ENCODE measurements at regions not wholly inside any gene's neighbourhood (a gene's known extent, or its start where the extent isn't known, plus 50 kb on each side); places are given as distances from the start of the nearest gene placed in this dataset.

DNA sequence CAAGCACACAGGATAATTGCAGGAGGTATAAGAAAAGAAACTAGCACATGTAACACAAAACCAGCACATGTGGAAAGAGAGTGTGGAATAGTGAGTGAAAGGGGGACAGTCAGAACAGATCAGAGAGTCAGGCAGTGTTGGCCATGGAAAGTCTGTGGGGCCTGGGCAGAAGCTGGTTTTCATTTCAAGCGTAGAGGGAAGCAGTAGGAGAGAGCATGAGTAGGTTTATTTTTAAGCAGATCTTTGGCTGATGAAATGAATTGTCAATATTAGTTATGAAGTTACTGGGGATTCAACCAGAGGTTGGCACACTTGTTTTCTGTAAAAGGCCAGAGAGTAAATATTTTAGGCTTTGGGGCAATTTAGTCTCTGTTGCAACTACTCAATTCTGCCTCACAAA, 283.1 kb downstream of the SMARCA2 start:
- TF ChIP-seq NANOG (IDR thresholded peaks at IDR 0.05; ENCODE audit: borderline replicate concordance) (no peak), ZNF331 (CRISPR knock-in tag; IDR thresholded peaks at IDR 0.05; ENCODE audit: low read depth) (no peak), STAT1 (IDR thresholded peaks at IDR 0.05; ENCODE audit: unreplicated experiment) (no peak)
- H3K4me3 ChIP-seq: no peak overlapping the region
- ATAC-seq: no peak
- no peaks in the 10 kb centered on the region for H3K79me2 ChIP-seq (replicated peaks; ENCODE audit: insufficient read depth)
- DNase-seq (ENCODE audit: low spot score): no peak
- no peak overlapping the region for H3K27ac ChIP-seq (ENCODE audit: low read depth)
- H3K4me2 ChIP-seq: no peak overlapping the region
- Mint-ChIP-seq H3K27me3 (ENCODE audit: insufficient read depth, low read depth, poor library complexity) (peaks cover 3% of the 10 kb centered on the region), H3K9me3 (peaks cover 15% of the 10 kb centered on the region), H3K4me3 (no peak overlapping the region), H3K27ac (no peak overlapping the region), H3K4me1 (peaks cover 7% of the 10 kb centered on the region), H3K36me3 (ENCODE audit: low read depth) (peaks cover 13% of the 10 kb centered on the region)
- H3K27me3 ChIP-seq (ENCODE audit: insufficient read depth): no peaks in the 10 kb centered on the region
- no peaks in the 10 kb centered on the region for H3K36me3 ChIP-seq (ENCODE audit: insufficient read depth)
- H3F3A ChIP-seq (replicated peaks; ENCODE audit: low read depth): no peaks in the 10 kb centered on the region
- H3K9me2 ChIP-seq (ENCODE audit: insufficient read depth): peaks cover 43% of the 10 kb centered on the region
- peaks cover 12% of the 10 kb centered on the region for H3K4me1 ChIP-seq (ENCODE audit: insufficient read depth)
- no peak overlapping the region for H2AFZ ChIP-seq
- no peaks in the 10 kb centered on the region for H4K20me1 ChIP-seq (replicated peaks; ENCODE audit: insufficient read depth)

DNA sequence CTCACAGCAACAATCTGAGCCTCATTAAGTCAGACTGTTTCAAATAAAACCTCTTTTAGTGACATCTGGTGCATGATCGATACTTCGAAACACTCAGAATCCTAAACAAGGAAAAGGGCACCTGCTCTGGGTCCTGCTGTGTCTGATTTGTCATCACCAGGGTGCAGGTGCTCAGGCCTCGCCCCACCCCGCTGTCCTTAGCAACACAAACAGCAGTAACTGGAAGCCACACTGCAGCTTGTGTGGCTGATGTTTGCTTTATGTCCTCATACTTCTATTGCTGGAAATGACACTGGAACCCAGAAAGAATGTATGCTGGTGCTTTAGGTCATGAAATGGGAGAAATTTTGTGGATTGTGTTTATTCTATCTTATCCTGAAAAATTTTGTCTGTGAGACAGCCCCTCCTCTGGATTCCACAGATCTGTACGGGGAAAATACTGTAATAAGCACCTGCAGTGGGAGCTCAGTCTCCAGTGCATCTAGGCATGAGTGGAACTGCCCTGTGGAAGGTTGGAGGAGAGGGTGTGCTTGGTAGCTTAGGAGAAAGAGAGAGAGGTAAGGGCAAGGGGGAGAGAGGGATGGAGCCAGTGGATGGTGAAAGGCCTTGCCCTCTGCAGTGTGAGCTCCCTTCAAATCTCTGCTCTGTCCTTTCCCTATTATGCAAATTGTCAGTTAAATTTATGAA, 284.2 kb downstream of the SMARCA2 start:
- no peak overlapping the region for H3K4me2 ChIP-seq
- no peak overlapping the region for H3K27ac Mint-ChIP-seq
- ATAC-seq: no peak
- TF ChIP-seq POLR2AphosphoS5 (IDR thresholded peaks at IDR 0.05; ENCODE audit: low read depth): no peak
- TF ChIP-seq, protein P1, sequence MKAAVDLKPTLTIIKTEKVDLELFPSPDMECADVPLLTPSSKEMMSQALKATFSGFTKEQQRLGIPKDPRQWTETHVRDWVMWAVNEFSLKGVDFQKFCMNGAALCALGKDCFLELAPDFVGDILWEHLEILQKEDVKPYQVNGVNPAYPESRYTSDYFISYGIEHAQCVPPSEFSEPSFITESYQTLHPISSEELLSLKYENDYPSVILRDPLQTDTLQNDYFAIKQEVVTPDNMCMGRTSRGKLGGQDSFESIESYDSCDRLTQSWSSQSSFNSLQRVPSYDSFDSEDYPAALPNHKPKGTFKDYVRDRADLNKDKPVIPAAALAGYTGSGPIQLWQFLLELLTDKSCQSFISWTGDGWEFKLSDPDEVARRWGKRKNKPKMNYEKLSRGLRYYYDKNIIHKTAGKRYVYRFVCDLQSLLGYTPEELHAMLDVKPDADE (IDR thresholded peaks at IDR 0.05): no peak
- TF ChIP-seq STAT1 (IDR thresholded peaks at IDR 0.05; ENCODE audit: unreplicated experiment): no peak
- TF ChIP-seq EZH2phosphoT487 (IDR thresholded peaks at IDR 0.05; ENCODE audit: unreplicated experiment): no peak
- TF ChIP-seq CREB1 (CRISPR knock-in tag; IDR thresholded peaks at IDR 0.05; ENCODE audit: low read depth): no peak
- TF ChIP-seq NANOG (IDR thresholded peaks at IDR 0.05; ENCODE audit: borderline replicate concordance): no peak
- TF ChIP-seq, protein P2, sequence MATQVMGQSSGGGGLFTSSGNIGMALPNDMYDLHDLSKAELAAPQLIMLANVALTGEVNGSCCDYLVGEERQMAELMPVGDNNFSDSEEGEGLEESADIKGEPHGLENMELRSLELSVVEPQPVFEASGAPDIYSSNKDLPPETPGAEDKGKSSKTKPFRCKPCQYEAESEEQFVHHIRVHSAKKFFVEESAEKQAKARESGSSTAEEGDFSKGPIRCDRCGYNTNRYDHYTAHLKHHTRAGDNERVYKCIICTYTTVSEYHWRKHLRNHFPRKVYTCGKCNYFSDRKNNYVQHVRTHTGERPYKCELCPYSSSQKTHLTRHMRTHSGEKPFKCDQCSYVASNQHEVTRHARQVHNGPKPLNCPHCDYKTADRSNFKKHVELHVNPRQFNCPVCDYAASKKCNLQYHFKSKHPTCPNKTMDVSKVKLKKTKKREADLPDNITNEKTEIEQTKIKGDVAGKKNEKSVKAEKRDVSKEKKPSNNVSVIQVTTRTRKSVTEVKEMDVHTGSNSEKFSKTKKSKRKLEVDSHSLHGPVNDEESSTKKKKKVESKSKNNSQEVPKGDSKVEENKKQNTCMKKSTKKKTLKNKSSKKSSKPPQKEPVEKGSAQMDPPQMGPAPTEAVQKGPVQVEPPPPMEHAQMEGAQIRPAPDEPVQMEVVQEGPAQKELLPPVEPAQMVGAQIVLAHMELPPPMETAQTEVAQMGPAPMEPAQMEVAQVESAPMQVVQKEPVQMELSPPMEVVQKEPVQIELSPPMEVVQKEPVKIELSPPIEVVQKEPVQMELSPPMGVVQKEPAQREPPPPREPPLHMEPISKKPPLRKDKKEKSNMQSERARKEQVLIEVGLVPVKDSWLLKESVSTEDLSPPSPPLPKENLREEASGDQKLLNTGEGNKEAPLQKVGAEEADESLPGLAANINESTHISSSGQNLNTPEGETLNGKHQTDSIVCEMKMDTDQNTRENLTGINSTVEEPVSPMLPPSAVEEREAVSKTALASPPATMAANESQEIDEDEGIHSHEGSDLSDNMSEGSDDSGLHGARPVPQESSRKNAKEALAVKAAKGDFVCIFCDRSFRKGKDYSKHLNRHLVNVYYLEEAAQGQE (IDR thresholded peaks at IDR 0.05; ENCODE audit: unreplicated experiment): no peak
- no peak for TF ChIP-seq ZNF331 (CRISPR knock-in tag; IDR thresholded peaks at IDR 0.05; ENCODE audit: low read depth)
- no peak for TF ChIP-seq JUNB (IDR thresholded peaks at IDR 0.05; ENCODE audit: unreplicated experiment)
- TF ChIP-seq, protein P3, sequence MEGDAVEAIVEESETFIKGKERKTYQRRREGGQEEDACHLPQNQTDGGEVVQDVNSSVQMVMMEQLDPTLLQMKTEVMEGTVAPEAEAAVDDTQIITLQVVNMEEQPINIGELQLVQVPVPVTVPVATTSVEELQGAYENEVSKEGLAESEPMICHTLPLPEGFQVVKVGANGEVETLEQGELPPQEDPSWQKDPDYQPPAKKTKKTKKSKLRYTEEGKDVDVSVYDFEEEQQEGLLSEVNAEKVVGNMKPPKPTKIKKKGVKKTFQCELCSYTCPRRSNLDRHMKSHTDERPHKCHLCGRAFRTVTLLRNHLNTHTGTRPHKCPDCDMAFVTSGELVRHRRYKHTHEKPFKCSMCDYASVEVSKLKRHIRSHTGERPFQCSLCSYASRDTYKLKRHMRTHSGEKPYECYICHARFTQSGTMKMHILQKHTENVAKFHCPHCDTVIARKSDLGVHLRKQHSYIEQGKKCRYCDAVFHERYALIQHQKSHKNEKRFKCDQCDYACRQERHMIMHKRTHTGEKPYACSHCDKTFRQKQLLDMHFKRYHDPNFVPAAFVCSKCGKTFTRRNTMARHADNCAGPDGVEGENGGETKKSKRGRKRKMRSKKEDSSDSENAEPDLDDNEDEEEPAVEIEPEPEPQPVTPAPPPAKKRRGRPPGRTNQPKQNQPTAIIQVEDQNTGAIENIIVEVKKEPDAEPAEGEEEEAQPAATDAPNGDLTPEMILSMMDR (conservative IDR thresholded peaks at IDR 0.05; ENCODE audit: low read depth in 2 of 2): no peak
- no peak for TF ChIP-seq ZNF114 (CRISPR knock-in tag; IDR thresholded peaks at IDR 0.05)

More for the DNA sequence above, 284.2 kb downstream of the SMARCA2 start:
- H3K9me2 ChIP-seq (ENCODE audit: insufficient read depth): peaks cover 48% of the 10 kb centered on the region
- no peaks in the 10 kb centered on the region for H3K79me2 ChIP-seq (replicated peaks; ENCODE audit: insufficient read depth)
- H3K27me3 Mint-ChIP-seq (ENCODE audit: insufficient read depth, low read depth, poor library complexity): peaks cover 7% of the 10 kb centered on the region
- H3K4me3 Mint-ChIP-seq: no peak overlapping the region
- H3K36me3 ChIP-seq (ENCODE audit: insufficient read depth): no peaks in the 10 kb centered on the region
- no peaks in the 10 kb centered on the region for H4K20me1 ChIP-seq (replicated peaks; ENCODE audit: insufficient read depth)
- H3K4me1 ChIP-seq (ENCODE audit: insufficient read depth): peaks cover 5% of the 10 kb centered on the region; the same call in 1 of the 2 replicates
- H3K4me3 ChIP-seq: no peak overlapping the region
- no peaks in the 10 kb centered on the region for H3K27me3 ChIP-seq (ENCODE audit: insufficient read depth)
- peaks cover 13% of the 10 kb centered on the region for H3K36me3 Mint-ChIP-seq (ENCODE audit: low read depth)
- no peak overlapping the region for H3K27ac ChIP-seq (ENCODE audit: low read depth)
- peaks cover 15% of the 10 kb centered on the region for H3K9me3 Mint-ChIP-seq
- H3F3A ChIP-seq (replicated peaks; ENCODE audit: low read depth): no peaks in the 10 kb centered on the region
- 0 out of 2 replicates have a peak overlapping the region, but pooled peaks have one; percentile 56 for H2AFZ ChIP-seq
- H3K4me1 Mint-ChIP-seq: no peaks in the 10 kb centered on the region
- DNase-seq (ENCODE audit: low spot score): no peak
